LHCN-M2 (cell line): ENCODE measurements at regions not wholly inside any gene's neighbourhood (a gene's known extent, or its start where the extent isn't known, plus 50 kb on each side); places are given as distances from the start of the nearest gene placed in this dataset.
"Not testable (repeated sequence)": the region's sequence is repeated elsewhere in the genome, so short reads cannot be mapped to it uniquely, and the experiment has no call there.

Source experiments
- DNase-seq: peaks from one replicate; pipeline ENCODE4 v3.0.0-alpha.2; 2012; ENCODE audit warnings: low read depth

- no peak for DNase-seq
These were observed 98.8 kb upstream of the DPH5 start for GRCh38 chr1:101124405-101124804.

GRCh38 chr1:101123904-101124303 lies 98.3 kb upstream of the DPH5 start:
- DNase-seq: not testable (repeated sequence)

- DNase-seq: no peak
These were observed 97.0 kb upstream of the DPH5 start for GRCh38 chr1:101122452-101123166.

- no peak for DNase-seq
These were observed 96.4 kb upstream of the DPH5 start for GRCh38 chr1:101121975-101122374.

- DNase-seq: no peak
These were observed 95.9 kb upstream of the DPH5 start for GRCh38 chr1:101121504-101121903.

- no peak for DNase-seq
These were observed 95.3 kb upstream of the DPH5 start for GRCh38 chr1:101120868-101121267.

GRCh38 chr1:101119289-101119688 lies 93.7 kb upstream of the DPH5 start:
- no peak for DNase-seq

GRCh38 chr1:101116006-101116405 lies 90.4 kb upstream of the DPH5 start:
- DNase-seq: no peak

GRCh38 chr1:101115112-101115511 lies 89.5 kb upstream of the DPH5 start:
- DNase-seq: peak; percentile 12

GRCh38 chr1:101114128-101114527 lies 88.5 kb upstream of the DPH5 start:
- DNase-seq: not testable (repeated sequence)

GRCh38 chr1:101112051-101112780 lies 86.6 kb upstream of the DPH5 start:
- no peak for DNase-seq

GRCh38 chr1:101111461-101111860 lies 85.9 kb upstream of the DPH5 start:
- DNase-seq: no peak

GRCh38 chr1:101109791-101110190 lies 84.2 kb upstream of the DPH5 start:
- no peak for DNase-seq

- peak; percentile 13 for DNase-seq
These were observed 82.5 kb upstream of the DPH5 start for GRCh38 chr1:101108111-101108500.

GRCh38 chr1:101107496-101108110 lies 82.0 kb upstream of the DPH5 start:
- no peak for DNase-seq

- peak; percentile 50 for DNase-seq
These were observed 80.3 kb upstream of the DPH5 start for GRCh38 chr1:101105877-101106276.

- DNase-seq: no peak
These were observed 77.0 kb upstream of the DPH5 start for GRCh38 chr1:101102426-101103156.

GRCh38 chr1:101101360-101101759 lies 75.8 kb upstream of the DPH5 start:
- DNase-seq: no peak

GRCh38 chr1:101100674-101101073 lies 75.1 kb upstream of the DPH5 start:
- no peak for DNase-seq

GRCh38 chr1:101098907-101099306 lies 73.3 kb upstream of the DPH5 start:
- no peak for DNase-seq

- no peak for DNase-seq
These were observed 72.7 kb upstream of the DPH5 start for GRCh38 chr1:101098327-101098726.
